ENCODE measurements at regions not wholly inside any gene's neighbourhood (a gene's known extent, or its start where the extent isn't known, plus 50 kb on each side); places are given as distances from the start of the nearest gene placed in this dataset.
"Not testable (repeated sequence)": the region's sequence is repeated elsewhere in the genome, so short reads cannot be mapped to it uniquely, and the experiment has no call there.

GRCh38 chr3:144549166-144549565 is 577.5 kb downstream of the DIPK2A start:
- DNase-seq, result no peak

- no peak for DNase-seq
Observed at GRCh38 chr3:144552346-144553057, 580.9 kb downstream of the DIPK2A start.

GRCh38 chr3:144553301-144553700 is 581.7 kb downstream of the DIPK2A start:
- no peak for DNase-seq

GRCh38 chr3:144554889-144555288 is 583.3 kb downstream of the DIPK2A start:
- DNase-seq, result no peak

- DNase-seq, result no peak
Observed at GRCh38 chr3:144556392-144556791, 584.8 kb downstream of the DIPK2A start.

- DNase-seq, result no peak
Observed at GRCh38 chr3:144557515-144557914, 585.9 kb downstream of the DIPK2A start.

GRCh38 chr3:144564011-144564410 is 592.4 kb downstream of the DIPK2A start:
- DNase-seq, result no peak

- DNase-seq, result no peak
Observed at GRCh38 chr3:144566320-144566719, 594.7 kb downstream of the DIPK2A start.

- DNase-seq, result no peak
Observed at GRCh38 chr3:144569651-144570050, 598.0 kb downstream of the DIPK2A start.

- DNase-seq, result no peak
Observed at GRCh38 chr3:144583871-144584270, 612.2 kb downstream of the DIPK2A start.

- no peak for DNase-seq
Observed at GRCh38 chr3:144585408-144585807, 613.8 kb downstream of the DIPK2A start.

GRCh38 chr3:144585953-144586352 is 614.3 kb downstream of the DIPK2A start:
- DNase-seq, result no peak

- no peak for DNase-seq
Observed at GRCh38 chr3:144586382-144586781, 614.8 kb downstream of the DIPK2A start.

- no peak for DNase-seq
Observed at GRCh38 chr3:144590854-144591253, 619.2 kb downstream of the DIPK2A start.

GRCh38 chr3:144593881-144594280 is 622.3 kb downstream of the DIPK2A start:
- no peak for DNase-seq

- not testable (repeated sequence) for DNase-seq
Observed at GRCh38 chr3:144620236-144620635, 648.6 kb downstream of the DIPK2A start.

- DNase-seq, result no peak
Observed at GRCh38 chr3:144622845-144623244, 651.2 kb downstream of the DIPK2A start.

GRCh38 chr3:144624656-144625055 is 653.0 kb downstream of the DIPK2A start:
- DNase-seq, result no peak

GRCh38 chr3:144626835-144627234 is 655.2 kb downstream of the DIPK2A start:
- DNase-seq, result no peak

GRCh38 chr3:144629381-144629780 is 657.8 kb downstream of the DIPK2A start:
- no peak for DNase-seq

- DNase-seq, result no peak
Observed at GRCh38 chr3:144636833-144637232, 665.2 kb downstream of the DIPK2A start.

GRCh38 chr3:144638009-144638408 is 666.4 kb downstream of the DIPK2A start:
- DNase-seq, result no peak

GRCh38 chr3:144643771-144644198 is 672.2 kb downstream of the DIPK2A start:
- DNase-seq, result no peak

GRCh38 chr3:144645300-144645699 is 673.7 kb downstream of the DIPK2A start:
- DNase-seq, result no peak

- no peak for DNase-seq
Observed at GRCh38 chr3:144650380-144650779, 678.8 kb downstream of the DIPK2A start.

Data from SHP77 treated with DMSO at 0.1 percent for 48 hours (cell line).